Coronary artery (tissue), 2 donors: ENCODE measurements at regions not wholly inside any gene's neighbourhood (a gene's known extent, or its start where the extent isn't known, plus 50 kb on each side); places are given as distances from the start of the nearest gene placed in this dataset.
"Not testable (repeated sequence)": the region's sequence is repeated elsewhere in the genome, so short reads cannot be mapped to it uniquely, and the experiment has no call there.

Experiments used
- DNase-seq: peaks from one replicate; pipeline ENCODE4 v3.0.0-alpha.2; 2017; ENCODE audit warnings: low spot score
- H3K27ac ChIP-seq, 2 donors: fragments of 200-600 bp; sonication (generic); one replicate each; pipeline ENCODE4 v1.5.1; 2016 to 2019
- H3K4me3 ChIP-seq: fragments of 200-600 bp; sonication (generic); 2 replicates; pipeline ENCODE4 v1.5.1; 2016; ENCODE audit warnings: mild to moderate bottlenecking, moderate library complexity
- TF ChIP-seq, protein P1 (sequence below): fragments of 200-600 bp; sonication (generic); IDR thresholded peaks from one replicate; pipeline ENCODE4 v1.5.1; 2019; ENCODE audit warnings: antibody characterized with exemption

DNA sequence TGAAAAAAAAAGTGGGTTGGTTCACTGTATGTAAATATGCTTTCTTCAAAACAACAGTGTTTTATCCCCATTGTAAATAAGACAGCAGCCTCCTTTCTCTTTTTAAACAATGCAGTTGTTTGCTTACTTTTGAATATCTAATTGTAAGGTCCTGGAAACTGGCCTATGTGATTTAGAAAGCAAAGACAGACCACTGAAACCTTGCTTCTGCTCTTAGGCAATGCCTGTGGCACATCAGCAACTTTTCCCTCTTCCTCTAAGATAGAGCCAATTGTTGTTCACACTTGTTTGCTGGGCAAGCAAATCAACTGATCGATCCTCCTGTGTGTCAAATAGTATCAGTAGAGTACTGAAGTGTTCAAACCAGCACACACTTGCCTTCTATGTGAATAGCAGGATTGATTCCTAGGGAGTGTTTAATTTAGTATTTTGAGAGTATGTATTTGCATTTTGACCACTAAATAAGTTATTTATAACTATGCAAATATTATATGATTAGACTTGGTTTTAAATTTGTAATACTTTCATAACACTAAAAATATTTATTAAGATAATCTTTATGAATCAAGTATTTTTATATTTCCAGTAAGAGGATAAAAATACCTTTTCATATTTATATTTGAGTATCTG, 55.4 kb upstream of the GRPR start:
- H3K27ac ChIP-seq, result no peak overlapping the region
- no peak overlapping the region for H3K4me3 ChIP-seq
- DNase-seq, result no peak
- TF ChIP-seq, protein P1, sequence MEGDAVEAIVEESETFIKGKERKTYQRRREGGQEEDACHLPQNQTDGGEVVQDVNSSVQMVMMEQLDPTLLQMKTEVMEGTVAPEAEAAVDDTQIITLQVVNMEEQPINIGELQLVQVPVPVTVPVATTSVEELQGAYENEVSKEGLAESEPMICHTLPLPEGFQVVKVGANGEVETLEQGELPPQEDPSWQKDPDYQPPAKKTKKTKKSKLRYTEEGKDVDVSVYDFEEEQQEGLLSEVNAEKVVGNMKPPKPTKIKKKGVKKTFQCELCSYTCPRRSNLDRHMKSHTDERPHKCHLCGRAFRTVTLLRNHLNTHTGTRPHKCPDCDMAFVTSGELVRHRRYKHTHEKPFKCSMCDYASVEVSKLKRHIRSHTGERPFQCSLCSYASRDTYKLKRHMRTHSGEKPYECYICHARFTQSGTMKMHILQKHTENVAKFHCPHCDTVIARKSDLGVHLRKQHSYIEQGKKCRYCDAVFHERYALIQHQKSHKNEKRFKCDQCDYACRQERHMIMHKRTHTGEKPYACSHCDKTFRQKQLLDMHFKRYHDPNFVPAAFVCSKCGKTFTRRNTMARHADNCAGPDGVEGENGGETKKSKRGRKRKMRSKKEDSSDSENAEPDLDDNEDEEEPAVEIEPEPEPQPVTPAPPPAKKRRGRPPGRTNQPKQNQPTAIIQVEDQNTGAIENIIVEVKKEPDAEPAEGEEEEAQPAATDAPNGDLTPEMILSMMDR, result no peak

DNA sequence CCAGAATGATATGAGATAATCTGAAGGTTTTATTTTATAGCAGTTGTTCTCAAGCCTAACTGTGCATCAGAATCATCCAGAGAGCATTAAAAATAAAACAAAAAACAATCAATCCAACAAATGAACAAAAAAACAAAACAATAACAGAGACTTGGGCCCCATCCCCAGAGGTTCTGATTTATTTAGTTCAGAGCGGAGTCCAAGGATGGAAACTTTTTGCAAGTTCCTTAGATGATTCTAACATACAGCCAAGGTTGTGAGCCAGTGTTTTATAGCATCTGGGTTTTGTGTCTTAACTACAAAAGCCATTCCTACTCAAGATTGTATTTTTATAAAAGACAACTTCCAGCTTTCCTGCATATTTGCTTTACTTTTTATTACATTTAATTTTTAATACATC, 59.4 kb upstream of the GRPR start:
- no peak for DNase-seq
- TF ChIP-seq, protein P1, result no peak
- no peak overlapping the region for H3K27ac ChIP-seq
- H3K4me3 ChIP-seq, result no peak overlapping the region

DNA sequence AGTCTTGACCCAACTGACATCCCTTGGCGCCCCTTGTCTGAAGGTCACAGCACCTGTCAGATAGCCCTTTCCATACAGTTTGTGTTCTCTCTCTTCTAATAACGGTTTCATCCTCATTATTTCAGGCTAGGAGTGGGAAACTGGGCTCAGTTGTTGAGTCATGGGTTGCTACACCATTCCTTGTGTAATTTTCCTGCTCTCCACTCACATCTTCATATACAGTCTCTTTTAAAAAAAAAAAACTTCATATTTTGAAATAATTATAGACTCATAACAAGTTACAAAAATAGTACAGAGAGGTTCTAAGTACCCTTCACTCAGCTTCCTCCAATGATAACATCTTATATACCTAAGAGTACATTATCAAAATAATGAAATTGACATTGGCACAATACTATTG, 60.2 kb upstream of the GRPR start:
- H3K27ac ChIP-seq, result no peak overlapping the region
- no peak for DNase-seq
- TF ChIP-seq, protein P1, result no peak
- H3K4me3 ChIP-seq, result no peak overlapping the region

DNA sequence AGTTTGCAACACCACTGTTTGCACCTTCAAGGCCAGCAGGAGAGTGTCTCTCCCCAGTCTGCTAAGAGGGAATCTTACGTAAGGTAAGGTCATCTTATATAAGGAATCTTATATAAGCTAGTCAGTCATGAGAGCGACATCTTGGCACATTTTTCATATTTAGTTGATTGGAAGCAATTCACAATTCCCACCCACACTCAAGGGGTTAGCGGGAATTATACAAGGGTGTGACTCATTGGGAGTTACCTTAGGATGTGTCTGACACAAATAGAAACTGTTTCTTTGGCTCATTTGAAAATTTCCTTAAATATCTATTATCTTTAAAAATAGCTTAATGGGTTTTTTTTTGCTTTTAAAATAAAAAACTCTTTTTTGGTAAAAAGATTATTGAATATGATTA, 62.1 kb upstream of the GRPR start:
- TF ChIP-seq, protein P1, result no peak
- no peak for DNase-seq
- Histone ChIP-seq H3K27ac (no peak overlapping the region), H3K4me3 (no peak overlapping the region)

DNA sequence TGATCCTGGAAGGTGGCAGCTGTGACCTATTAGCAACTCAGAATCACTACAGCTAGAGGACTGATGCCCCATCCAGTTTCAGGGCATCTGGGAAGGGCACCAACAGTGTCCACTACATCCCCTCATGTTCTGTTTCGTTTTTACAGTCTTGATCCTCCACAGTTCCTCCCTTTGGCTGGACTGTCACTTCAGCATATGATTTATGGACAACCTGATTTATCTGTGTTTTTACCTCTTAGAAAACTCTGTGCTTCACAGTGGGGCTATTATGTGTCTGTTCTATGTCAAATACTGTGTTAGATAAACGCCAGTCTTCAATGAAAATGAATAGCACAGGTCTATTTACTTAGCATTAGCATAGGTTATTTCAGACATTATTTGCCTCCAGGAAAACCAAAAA, 63.1 kb upstream of the GRPR start:
- TF ChIP-seq, protein P1, result no peak
- no peak for DNase-seq
- Histone ChIP-seq H3K27ac (no peak overlapping the region), H3K4me3 (no peak overlapping the region)

DNA sequence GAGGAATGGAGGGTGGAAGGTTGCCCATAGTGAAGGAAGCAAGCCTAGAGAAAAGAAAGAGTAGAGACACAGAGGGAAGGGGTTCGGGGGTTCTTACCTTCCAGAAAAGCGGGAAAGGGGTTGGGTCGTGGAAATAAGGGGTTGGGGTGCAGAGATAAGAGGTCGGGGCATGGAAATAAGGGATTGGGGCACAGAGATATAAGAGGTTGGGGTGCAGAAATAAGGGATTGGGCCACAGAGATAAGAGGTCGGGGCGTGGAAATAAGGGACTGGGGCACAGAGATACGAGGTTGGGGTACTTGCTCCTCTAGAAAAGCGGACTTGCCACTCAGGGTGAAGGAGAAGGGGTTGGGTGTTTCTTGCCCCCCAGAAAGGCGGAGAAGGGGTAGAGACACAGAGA, 74.2 kb upstream of the GRPR start:
- not testable (repeated sequence) for H3K4me3 ChIP-seq, H3K27ac ChIP-seq, DNase-seq

DNA sequence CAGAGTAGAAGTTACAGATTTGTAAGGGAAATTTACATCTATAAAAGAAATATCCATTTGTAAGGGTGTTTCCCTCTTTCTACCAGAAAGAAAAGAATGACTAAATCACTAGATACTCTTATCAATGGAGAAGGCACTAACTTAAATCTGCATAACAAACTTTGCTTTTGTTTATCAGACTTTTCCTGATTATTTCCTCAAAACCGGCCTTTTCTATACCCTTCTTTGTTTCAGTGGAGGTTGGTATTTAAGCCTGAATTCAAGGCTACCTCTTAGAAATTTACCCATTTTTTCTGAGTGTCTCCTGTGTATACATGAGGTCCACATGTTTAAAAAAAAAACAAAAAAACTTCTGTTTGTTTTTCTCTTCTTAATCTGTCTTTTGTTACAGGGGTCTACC, 80.4 kb upstream of the GRPR start:
- Histone ChIP-seq H3K27ac (no peak overlapping the region), H3K4me3 (no peak overlapping the region)
- DNase-seq, result no peak
- TF ChIP-seq, protein P1, result no peak

DNA sequence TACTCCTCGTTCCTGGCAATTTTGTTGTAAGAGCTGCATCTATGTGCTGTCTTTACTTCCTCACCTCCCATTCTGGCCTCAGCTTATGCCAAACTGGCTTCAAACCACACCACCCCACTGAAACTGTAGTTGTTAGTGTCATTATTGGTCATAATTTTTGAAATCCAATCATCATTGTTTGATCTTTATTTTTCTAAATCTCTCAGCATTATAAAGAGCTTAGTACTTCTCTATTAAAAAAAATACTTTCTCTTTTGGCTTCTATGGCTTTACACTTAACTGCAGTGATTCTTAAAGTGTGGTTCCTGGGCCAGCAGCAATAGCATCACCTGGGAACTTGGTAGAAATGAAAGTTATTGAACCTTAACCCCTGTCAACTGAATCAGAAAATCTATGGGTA, 83.5 kb upstream of the GRPR start:
- Histone ChIP-seq H3K4me3 (no peak overlapping the region), H3K27ac (no peak overlapping the region)
- DNase-seq, result no peak
- TF ChIP-seq, protein P1, result no peak
